ENCODE measurements at regions not wholly inside any gene's neighbourhood (a gene's known extent, or its start where the extent isn't known, plus 50 kb on each side); places are given as distances from the start of the nearest gene placed in this dataset.

GRCh38 chr3:80445053-80445452, 677.3 kb upstream of the ROBO1 start:
- intact Hi-C loops (cut with DNase I; ENCODE audit: low total_unique reads) (no loop called here), in situ Hi-C loops (cut with MboI; ENCODE audit: low pct_ligation_motif_present in 1 of 4, low pct_unique_long_range_greater_than_20kb in 1 of 4, low sequenced_read_pairs in 3 of 4) (no loop called here)
- H3K4me1 ChIP-seq: no peaks in the 10 kb centered on the region
- H3K4me3 ChIP-seq: no peak overlapping the region
- TF ChIP-seq EP300 (IDR thresholded peaks at IDR 0.05; ENCODE audit: low read depth): no peak
- TF ChIP-seq CTCF (IDR thresholded peaks at IDR 0.05): no peak
- TF ChIP-seq POLR2A (IDR thresholded peaks at IDR 0.05): no peak
- TF ChIP-seq POLR2AphosphoS5 (IDR thresholded peaks at IDR 0.05): no peak
- no peaks in the 10 kb centered on the region for H3K36me3 ChIP-seq
- H3K27ac ChIP-seq: no peak overlapping the region
- 73 to 88% methylated on average over 1 of the region's 1 CpG for WGBS, 2 donors (ENCODE audit: low coverage in 1 of 2)
- no peaks in the 10 kb centered on the region for H3K9me3 ChIP-seq
- DNase-seq: no peak
- H3K27me3 ChIP-seq: no peaks in the 10 kb centered on the region

- no peak for TF ChIP-seq POLR2A (IDR thresholded peaks at IDR 0.05)
- TF ChIP-seq EP300 (IDR thresholded peaks at IDR 0.05; ENCODE audit: low read depth): no peak
- TF ChIP-seq POLR2AphosphoS5 (IDR thresholded peaks at IDR 0.05): no peak
- TF ChIP-seq CTCF (IDR thresholded peaks at IDR 0.05): no peak
- no peaks in the 10 kb centered on the region for H3K27me3 ChIP-seq
- H3K9me3 ChIP-seq: no peaks in the 10 kb centered on the region
- no peaks in the 10 kb centered on the region for H3K4me1 ChIP-seq
- H3K36me3 ChIP-seq: no peaks in the 10 kb centered on the region
- H3K4me3 ChIP-seq: no peak overlapping the region
- WGBS, 2 donors (ENCODE audit: low coverage in 1 of 2): 40 to 64% methylated on average over 1 to 4 of the region's 4 CpGs
- DNase-seq: no peak
- in situ Hi-C loops (cut with MboI; ENCODE audit: low pct_ligation_motif_present in 1 of 4, low pct_unique_long_range_greater_than_20kb in 1 of 4, low sequenced_read_pairs in 3 of 4) (no loop called here), intact Hi-C loops (cut with DNase I; ENCODE audit: low total_unique reads) (no loop called here)
- no peak overlapping the region for H3K27ac ChIP-seq
Observed at GRCh38 chr3:80439490-80439889, 671.7 kb upstream of the ROBO1 start.

- H3K27me3 ChIP-seq: no peaks in the 10 kb centered on the region
- no peaks in the 10 kb centered on the region for H3K4me1 ChIP-seq
- H3K27ac ChIP-seq: no peak overlapping the region
- no peaks in the 10 kb centered on the region for H3K36me3 ChIP-seq
- 77 to 80% methylated on average over 3 of the region's 3 CpGs for WGBS, 2 donors (ENCODE audit: low coverage in 1 of 2)
- H3K4me3 ChIP-seq: no peak overlapping the region
- in situ Hi-C loops (cut with MboI; ENCODE audit: low pct_ligation_motif_present in 1 of 4, low pct_unique_long_range_greater_than_20kb in 1 of 4, low sequenced_read_pairs in 3 of 4): no loop called here
- DNase-seq: no peak
- TF ChIP-seq POLR2AphosphoS5 (IDR thresholded peaks at IDR 0.05) (no peak), POLR2A (IDR thresholded peaks at IDR 0.05) (no peak), EP300 (IDR thresholded peaks at IDR 0.05; ENCODE audit: low read depth) (no peak), CTCF (IDR thresholded peaks at IDR 0.05) (no peak)
- H3K9me3 ChIP-seq: no peaks in the 10 kb centered on the region
- intact Hi-C loops (cut with DNase I; ENCODE audit: low total_unique reads): no loop called here
Observed at GRCh38 chr3:80434366-80434765, 666.6 kb upstream of the ROBO1 start.

GRCh38 chr3:80424951-80425350, 657.2 kb upstream of the ROBO1 start:
- DNase-seq: no peak
- intact Hi-C loops (cut with DNase I; ENCODE audit: low total_unique reads): no loop called here
- in situ Hi-C loops (cut with MboI; ENCODE audit: low pct_ligation_motif_present in 1 of 4, low pct_unique_long_range_greater_than_20kb in 1 of 4, low sequenced_read_pairs in 3 of 4): no loop called here
- H3K27ac ChIP-seq: no peak overlapping the region
- TF ChIP-seq POLR2A (IDR thresholded peaks at IDR 0.05) (no peak), CTCF (IDR thresholded peaks at IDR 0.05) (no peak), POLR2AphosphoS5 (IDR thresholded peaks at IDR 0.05) (no peak), EP300 (IDR thresholded peaks at IDR 0.05; ENCODE audit: low read depth) (no peak)
- no peaks in the 10 kb centered on the region for H3K27me3 ChIP-seq
- no peaks in the 10 kb centered on the region for H3K4me1 ChIP-seq
- H3K4me3 ChIP-seq: no peak overlapping the region
- H3K36me3 ChIP-seq: no peaks in the 10 kb centered on the region
- no peaks in the 10 kb centered on the region for H3K9me3 ChIP-seq
- WGBS, 2 donors (ENCODE audit: low coverage in 1 of 2): 34 to 35% methylated on average over 2 of the region's 2 CpGs
